HG03025 (cell line): ENCODE measurements at regions not wholly inside any gene's neighbourhood (a gene's known extent, or its start where the extent isn't known, plus 50 kb on each side); places are given as distances from the start of the nearest gene placed in this dataset.

ENCODE experiments used
- ATAC-seq: cut with Tn5 transposase; IDR thresholded peaks from one replicate; pipeline ENCODE4 v1.9.1; 2021; ENCODE audit warnings: mild to moderate bottlenecking, moderate library complexity; ENCODE audit not compliant: unreplicated experiment, low FRiP score

DNA sequence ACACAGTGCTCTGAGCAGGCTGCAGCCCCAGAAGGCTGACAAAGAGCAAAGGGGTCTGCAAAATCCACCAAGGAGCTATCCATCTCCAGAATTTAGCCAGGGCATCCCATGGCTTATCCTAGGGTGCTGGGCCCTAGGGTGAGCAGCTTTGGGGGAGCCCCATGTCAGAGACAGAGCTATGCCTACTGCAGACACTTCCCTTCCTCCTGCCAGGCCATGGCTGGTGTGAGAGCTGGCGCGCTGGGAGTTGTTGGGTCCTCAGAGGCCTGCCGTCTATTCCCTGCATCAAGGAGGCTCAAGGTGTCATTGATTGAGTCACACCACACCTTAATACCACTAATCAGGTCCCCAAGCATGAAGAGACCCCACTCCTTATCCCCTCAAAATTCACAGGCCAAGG is 85.3 kb upstream of the TP53I11 start:
- no peak for ATAC-seq

DNA sequence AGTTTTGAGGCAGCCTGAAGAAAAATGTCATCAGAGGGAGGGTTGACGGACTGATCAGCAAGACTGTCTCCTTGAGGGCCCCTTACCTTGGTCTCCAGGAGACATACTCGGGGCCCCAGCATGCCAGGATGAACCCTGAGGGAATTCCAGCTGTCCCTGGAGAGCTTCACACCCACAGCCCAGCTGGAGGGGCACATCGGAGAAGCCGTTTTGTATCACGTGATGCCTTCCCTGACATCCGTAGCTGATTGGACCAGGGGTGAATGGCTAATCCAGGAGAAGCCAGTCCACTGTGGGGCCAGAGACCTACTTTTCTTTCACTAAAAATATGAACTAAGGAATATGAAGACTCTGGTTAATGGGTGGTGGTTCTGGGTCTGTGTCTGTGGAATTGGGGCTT is 86.0 kb upstream of the TP53I11 start:
- ATAC-seq = no peak

DNA sequence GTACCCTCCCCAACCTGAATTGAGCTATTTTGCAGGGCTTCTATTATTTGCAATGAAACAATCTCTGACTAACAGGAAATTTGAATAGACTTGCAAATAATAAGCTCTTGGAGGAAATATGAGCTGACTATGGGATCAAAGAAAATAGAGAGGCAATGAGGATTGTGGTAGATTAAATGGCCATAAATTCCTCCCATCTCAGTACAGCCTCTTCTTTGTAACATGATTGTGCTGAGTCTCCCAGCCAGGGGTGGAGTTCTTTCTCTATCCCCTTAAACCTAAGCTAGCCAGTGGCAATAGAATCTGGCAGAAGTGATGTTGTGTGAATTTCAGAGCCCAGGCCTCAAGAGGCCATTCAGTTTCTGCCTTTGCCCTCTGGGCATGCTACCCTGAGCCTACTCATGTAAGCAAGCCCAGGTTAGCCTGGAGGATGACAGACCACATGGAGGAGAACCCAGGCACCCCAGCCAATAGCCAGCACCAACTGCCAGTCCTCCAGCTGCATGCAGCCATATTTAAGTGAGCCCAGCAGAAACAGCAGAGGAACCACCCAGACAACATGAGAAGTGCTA is 86.8 kb upstream of the TP53I11 start:
- ATAC-seq = no peak

DNA sequence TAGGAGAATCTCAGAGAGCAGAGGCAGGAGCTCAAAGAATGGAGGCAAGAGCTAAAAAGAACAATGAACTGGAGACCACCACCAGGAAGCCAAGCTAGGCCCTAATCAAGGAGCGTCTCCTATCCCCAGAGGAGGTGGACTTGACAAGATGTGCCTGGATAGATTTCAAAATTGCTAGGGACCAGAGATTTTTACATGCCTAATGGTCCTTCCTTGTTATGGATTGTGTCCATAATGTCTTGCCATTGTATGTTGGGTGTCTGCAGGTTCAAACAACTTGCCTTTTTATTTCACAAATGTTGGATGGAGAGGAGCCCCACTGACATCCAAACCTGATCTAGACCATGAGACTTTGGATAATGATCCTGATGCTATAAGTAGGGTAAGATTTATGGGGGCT is 88.2 kb upstream of the TP53I11 start:
- ATAC-seq = no peak

DNA sequence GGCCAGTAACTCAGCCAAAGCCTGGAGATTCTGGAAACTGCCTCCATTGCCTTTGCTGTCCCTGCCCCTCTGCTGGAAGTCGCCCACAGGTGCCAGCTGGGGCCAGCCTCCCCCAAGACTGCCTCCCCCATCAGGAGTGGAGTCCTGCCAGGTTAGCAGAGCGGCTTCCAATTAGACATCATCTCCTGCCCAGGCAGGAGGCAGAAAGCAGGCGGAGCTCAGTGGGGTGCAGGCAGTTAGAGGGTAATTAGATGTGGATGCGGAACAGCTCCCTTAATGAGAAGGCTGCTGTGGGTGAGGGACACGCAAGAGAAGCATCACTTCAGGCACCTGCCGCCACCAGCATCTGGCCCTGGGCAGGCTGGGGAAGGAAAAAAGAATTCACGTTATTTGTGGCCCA is 90.9 kb upstream of the TP53I11 start:
- no peak for ATAC-seq

DNA sequence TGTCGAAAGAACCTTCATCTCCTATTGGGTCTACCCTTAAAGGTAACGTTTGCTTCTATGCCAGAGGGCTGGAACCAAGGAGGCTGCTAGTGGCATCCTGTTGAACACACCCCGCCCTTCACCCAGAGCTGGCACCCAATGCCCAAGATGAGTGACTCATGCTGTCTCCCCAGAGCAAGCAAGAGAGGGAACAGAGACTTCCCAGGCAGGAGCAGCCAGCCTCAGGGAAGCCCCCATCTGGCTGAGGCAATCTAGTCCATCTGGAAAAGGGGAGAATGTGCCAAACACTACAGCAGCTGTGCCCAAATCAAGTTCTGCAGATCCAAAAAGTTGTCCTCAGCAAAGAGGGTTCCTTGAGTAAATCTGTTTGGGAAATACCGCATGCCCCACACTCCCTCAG is 91.9 kb upstream of the TP53I11 start:
- ATAC-seq = no peak

DNA sequence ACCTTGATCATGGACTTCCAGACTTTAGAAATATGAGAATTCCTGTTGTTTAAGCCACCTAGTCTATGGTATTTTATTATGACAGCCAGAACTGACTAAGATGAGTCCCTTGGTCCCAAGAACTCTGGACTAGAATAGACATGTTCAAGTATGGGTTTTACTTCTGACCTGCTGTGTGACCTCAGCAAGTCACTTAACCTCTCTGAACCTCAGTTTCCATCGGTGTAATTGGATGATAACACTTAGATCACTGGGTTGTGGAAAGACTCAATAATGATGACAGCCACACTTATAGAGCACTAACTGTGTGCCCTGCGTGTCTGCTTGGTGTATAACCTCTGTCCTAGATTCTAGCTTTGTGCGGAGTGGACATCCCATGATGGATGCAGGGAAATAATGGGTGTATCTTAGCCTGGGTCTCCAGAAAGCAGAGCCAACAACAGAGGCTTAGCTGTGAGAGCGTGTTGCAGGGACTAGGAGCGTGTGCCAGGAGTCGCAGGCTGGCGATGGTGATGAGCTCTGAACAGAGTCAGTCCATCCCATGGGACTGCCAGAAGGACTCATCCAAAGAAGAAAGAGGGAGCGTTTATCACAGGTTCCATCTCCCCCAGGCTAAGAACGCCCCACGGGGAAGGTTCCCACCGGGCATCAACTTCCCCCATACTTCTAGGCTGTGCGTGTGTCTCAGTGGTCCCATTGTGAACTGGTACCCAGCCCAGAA is 93.2 kb upstream of the TP53I11 start:
- no peak for ATAC-seq

DNA sequence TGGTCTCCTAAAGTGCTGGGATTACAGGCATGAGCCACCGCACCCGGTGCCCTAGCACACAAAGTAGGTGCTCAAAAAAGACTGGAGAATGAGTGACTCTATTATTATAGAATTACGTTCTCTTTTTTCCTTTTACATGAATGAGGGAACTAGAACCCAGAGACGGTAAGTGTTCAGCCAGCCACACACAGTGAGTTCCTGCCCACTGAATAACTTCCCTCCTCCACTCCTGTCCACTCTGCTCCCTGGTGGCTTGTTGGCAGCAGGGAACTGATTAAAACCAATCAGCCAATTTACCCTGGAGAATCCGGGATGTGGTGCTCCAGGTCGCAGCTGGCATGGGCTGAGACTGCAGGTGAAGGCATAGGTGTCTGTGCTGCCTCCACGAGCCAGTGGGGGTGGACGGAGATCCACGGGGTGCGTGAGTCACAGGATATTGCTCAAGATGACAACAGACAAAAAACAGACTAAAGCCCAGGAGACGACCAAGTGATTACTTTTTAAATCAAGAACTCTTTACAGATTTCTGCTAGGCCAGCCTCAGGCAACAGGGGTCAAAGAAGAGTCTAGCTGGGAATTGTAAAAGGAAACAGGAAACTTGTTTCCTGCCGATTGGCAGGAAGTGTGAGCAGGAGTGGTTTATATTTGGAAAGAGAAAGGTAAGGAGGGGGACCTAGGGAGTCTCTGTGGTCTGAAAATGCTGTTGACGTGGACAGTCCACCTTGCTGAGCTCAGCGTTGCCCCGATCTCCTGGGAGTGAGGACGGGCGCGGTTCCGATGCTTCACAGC is 95.2 kb upstream of the TP53I11 start:
- no peak for ATAC-seq

DNA sequence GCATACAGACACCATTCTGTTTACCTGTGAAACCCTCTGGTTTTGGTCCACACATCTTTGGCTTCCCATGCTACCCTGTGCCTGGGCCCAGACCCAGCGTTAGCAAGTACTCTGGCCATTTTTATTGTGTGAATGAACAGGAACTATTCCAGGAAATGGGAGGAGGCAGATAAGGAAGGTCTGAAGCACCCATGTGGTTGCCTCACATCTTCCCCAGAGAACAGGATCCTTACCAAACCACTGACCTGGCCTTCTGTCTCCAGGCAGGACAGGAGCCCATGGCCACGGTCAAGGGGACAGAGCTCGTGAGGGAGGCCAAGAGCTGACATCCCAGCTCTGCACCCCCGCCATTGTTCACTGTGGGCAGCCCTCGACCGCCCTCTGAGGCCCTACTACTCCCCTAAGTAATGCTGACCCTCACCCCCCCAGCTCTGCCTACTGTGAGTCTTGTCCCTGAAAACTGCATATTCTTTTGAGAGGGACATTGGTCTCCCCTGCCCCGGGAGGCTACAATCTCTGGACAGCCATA is 97.7 kb upstream of the TP53I11 start:
- no peak for ATAC-seq

DNA sequence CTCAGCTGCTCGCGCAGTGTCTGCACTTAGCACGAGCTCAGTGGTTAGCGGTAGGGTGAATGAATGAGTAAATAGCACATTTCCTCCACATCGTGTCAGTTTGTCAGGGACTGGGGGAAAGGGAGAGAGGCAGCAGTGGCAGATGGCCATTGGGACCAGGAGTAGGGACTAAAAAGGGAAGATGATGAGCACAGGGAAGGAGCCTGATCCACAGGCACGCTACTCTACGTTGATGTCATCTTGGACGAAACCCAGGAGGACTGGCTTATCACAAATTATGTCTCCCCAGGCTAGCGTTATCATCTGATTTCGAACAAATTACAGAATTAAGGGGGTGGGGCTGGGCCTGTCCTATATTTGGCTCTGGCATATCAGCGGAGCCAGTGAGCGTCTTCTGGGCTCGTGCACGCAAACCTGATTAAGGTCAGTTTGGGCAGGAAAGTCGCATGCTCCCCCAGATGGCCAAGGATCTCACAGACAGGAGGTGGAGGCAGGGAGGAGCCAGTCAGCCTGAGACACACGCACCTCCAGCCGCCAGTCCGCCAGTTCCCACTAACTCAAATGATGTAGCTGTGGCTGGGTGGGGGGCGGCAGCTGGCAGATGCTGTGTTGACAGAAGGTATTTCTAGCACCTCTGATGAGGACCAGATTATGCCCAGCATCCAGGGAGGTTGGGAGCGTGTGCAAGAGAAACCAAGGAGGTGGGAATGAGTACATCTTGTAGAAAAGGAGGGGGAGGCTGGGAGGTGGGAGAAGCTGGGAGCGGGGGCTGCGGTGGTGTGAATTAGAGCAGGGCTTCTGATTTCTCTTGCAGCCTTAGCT is 97.4 kb upstream of the PRDM11 start:
- ATAC-seq = no peak

DNA sequence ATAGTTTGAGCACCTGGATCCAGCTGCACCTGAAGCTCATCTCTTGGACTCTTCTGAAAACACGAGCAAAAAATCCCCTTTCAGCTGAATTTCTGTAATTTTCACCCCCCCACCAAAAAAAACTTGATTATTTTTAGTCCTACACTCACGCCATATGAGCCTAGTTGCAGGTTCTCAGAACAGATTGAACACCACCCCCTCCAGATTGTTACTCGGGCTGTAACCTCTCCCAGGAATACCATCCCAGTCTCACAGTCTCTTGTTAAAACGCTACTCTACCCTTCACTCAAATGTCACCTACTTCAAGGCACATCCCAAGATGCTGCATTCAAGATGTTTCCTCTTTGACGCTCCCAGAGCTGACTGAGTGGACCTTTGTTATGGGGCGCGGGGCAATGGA is 96.3 kb upstream of the PRDM11 start:
- no peak for ATAC-seq

DNA sequence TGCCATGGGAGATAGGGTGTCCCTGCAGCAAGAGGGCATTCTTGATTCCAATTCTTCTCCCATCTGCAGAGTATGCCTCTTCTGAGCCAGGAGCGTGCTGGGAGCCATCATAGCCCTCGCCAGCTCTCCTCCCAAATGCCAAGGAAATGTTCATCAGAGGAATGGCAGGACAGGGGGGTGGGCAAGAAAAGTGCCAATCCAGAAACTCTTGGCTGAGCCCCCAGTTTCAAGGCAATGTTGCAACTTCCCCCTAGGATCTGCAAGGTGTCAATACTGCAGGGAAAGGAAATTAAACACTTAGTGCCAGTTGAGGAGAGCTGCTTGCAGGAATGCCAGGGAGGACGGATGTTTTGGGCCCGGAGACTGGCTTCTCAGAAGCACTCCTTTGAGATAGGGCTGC is 94.8 kb upstream of the PRDM11 start:
- no peak for ATAC-seq

DNA sequence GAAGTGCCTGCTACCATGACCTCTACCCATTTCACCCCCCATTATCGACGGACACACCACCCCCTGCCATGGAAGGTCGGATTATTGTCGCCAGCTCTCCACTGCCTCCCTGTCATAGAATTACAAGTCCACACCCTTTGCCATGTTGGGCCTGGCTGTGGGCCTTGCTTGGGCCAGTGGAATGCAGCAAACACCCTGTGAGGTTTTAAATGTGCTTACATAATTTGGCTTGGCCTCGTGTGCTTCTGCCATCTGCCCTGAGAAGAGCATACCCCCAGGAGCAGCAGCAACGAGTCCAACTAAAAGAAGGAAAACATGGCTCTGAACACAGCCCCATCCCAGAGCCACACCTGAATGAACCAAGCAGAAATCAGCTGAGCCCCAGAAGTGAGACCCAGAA is 94.1 kb upstream of the PRDM11 start:
- ATAC-seq = no peak

DNA sequence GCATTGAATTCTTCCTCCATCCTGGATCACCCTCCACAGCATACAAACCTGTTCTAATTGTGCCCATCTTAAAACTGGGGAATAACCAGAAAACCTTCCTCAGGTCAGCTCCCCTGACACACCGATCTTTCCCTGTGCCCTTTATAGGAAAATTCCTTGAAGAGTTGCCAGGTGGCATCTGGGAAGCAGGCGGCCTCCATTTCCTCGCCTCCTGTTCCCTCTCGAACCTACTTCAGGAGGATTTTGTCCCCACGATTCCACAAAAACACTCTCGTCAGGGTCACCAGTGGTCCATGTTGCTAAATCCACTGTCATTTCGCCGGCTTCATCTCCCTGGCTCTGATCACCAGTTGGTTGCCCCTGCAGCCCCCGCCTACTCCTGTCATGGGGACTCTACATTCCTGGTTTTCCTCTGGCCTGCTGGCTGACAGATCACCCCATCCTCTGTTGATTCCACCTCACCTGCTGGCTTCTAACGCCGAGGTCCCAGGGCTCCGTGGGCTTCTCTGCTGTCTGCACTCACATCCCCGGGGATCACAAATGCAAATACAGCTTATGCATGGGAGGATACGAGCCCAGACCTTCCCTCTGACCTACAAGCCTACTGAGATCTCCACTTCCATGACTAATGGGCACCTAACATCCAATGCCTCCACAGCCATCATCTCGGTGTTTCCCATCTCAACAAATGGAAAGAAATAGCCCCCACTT is 92.5 kb upstream of the PRDM11 start:
- no peak for ATAC-seq

DNA sequence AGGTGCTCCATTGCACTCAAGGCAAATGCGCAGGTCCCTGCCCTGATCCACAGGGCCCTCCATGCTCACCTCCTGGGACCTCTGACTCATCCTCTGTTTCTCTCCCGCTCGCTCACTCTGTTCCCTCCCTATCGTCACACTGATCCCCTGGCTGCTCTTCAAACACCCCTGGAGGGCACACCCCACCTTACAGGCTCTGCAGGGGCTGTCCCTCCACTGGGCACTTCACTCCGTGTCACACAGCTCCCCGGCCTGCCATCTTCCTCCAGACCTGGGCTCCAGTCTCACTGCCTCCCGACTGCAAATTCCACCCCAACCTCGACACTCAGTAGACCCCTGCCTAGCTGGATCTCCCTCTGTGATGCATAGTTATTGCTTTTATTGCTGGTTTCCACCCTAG is 91.5 kb upstream of the PRDM11 start:
- no peak for ATAC-seq

DNA sequence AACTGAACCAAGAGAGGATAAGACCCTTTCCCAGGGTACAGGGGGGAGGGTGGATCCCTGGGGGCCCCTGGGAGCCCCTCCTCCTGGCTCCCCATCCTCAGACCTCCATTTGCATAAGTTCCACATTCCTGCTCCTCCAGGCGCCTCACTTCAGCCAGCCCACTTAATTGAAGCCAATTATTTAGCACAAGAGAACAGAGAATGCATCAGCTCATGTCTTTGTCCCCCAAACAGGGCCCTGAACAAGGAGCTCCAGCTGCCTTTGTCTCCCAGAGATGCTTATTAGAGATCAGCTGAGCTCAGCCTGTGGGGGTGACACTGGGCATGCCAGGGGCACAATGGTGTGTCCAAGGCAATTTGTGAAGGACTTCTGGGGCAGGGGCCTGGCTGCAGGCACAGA is 89.9 kb upstream of the PRDM11 start:
- ATAC-seq = no peak

DNA sequence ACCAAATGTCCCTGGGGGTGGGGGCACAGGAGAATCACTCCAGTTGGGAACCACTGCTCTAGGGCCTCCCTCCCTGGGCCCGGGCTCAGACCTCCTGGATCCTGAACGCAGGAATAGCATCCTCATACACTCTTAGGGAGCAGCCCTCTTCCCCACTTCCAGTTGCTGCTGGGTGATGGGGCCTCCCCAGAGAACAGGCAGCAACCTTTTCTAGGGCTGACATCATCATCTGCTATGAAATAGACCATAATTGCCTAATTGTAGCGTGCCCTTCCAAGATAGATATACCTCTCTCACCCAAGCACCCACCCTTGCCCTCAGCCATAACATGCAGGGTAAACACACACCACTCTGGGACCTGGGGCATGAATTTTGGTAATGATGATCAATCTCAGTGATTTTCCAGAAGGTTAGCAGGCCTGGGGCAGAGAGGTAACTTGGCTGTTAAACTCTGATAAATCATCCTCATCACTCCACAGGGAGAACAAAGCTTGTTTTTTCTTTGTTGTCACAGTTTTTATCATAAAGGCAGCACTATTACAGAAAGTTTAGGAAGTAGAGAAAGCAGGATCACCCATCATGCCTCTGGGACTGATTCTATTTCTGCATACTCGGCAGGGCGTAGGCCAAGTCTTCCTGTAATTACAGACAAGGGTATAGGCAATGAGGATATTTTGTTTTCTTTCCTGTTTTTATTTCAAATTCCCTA is 88.3 kb upstream of the PRDM11 start:
- no peak for ATAC-seq

DNA sequence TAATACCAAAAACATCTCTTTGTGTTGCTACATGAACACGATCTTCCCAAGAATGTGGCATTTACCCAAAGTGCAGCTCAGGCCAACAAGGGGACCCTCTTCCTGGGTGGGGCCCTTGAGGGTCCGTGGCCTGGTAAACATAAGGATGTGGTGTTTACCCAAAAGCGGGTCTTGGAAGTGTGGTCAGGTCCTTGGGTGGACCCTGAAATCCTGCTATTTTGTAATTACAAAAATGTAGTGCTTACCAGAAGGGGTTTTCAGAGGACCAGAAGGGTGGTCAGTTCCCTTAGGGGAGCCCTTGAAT is 87.8 kb upstream of the PRDM11 start:
- ATAC-seq = no peak

DNA sequence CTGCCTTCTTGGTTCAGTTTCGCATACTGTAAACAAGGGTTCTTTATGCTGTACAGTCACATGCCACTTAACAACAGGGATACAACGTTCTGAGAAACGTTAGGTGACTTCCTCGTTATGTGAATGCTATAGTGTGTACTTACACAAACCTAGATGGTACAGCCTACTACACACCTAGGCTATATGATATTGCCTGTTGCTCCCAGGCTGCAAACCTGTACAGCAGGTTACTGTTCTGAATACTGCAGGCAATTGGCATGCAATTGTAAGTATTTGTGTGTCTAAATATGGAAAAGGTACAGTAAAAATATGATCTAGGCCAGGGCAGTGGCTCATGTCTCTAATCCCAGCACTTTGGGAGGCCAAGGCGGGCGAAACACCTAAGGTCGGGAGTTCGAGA is 85.7 kb upstream of the PRDM11 start:
- ATAC-seq = no peak

DNA sequence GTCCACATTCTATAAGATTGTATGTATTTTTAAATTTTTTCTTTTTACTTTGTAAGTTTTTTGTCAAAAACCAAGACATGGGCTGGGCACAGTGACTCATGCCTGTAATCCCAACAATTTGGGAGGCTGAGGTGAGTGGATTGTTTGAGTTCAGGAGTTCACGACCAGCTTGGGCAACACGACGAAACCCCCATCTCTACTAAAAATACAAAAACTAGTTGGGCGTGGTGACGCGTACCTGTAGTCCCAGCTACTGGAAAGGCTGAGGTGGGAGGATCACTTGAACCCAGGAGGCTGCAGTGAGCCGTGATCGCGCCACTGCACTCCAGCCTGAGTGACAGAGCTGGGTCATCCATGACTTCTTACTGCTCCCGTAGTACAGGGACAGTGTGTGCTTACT is 84.8 kb upstream of the PRDM11 start:
- no peak for ATAC-seq
